ENCODE measurements at regions not wholly inside any gene's neighbourhood (a gene's known extent, or its start where the extent isn't known, plus 50 kb on each side); places are given as distances from the start of the nearest gene placed in this dataset.

- no peak overlapping the region for H3K27ac ChIP-seq
- TF ChIP-seq ZFX (IDR thresholded peaks at IDR 0.05) (no peak), CTCF (conservative IDR thresholded peaks at IDR 0.05) (no peak)
These were observed 50.2 kb upstream of the XPA start for GRCh38 chr9:97747201-97747965.

DNA sequence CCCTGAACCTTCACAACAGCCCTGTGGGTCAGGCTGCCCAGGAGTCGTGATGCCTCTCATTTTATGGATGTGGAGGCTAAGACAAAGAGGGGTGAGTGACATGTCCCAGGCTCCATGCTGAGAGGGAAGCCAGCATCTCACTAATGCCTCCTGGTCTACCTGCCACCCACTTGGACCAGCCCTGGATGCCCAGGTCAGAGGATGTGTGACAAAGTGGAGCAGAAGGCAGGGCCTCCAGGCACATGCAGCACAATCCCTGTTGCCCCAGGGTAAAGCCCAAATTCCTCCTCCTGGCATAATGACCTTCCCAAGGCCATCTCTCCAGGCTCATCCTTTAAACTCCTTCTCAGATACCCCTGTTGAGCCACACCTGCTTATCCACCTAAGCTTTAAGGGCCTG lies 51.4 kb upstream of the XPA start:
- TF ChIP-seq CTCF (conservative IDR thresholded peaks at IDR 0.05) (no peak), ZFX (IDR thresholded peaks at IDR 0.05) (no peak)
- no peak overlapping the region for H3K27ac ChIP-seq

DNA sequence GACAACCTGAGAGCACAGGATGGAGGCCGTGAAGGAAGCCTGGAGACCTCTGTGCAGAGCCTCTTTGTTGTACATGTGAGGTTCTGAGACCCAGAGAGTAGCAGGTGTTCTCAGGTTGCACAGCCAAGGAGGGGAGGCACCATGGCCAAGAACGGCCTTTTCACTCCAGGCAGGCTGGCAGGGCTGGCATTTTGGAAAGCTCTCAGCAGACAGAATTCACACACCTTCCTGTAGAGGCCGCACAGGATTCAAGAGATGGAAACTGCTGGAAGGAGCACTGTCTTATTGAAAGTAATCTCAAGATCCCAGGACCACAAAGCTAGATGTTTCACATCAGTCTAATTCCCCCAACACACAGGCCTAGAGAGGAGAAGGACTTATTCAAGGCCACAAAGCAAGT lies 52.8 kb upstream of the XPA start:
- TF ChIP-seq CTCF (conservative IDR thresholded peaks at IDR 0.05) (peak; percentile 18), ZFX (IDR thresholded peaks at IDR 0.05) (no peak)
- no peak overlapping the region for H3K27ac ChIP-seq

DNA sequence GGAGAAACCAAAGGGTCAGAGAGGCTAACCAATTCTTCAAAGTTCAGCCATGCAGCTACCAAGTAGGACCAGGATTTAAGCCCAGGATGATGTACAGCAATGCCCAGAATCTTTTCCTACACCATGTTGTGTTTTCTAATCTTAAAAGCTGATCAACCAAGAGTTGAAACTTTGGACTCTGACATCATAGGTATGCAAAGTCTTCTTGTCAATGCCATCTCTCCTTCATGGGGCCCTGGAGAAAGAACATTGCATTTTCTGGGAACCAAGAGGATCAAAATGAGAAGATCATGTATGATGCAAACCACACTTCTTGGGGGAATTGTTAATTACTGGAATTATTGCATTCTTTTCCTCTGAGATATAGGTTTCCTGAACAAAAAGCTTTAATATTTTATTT lies 54.4 kb upstream of the XPA start:
- no peak overlapping the region for H3K27ac ChIP-seq
- no peak for TF ChIP-seq CTCF (conservative IDR thresholded peaks at IDR 0.05)

DNA sequence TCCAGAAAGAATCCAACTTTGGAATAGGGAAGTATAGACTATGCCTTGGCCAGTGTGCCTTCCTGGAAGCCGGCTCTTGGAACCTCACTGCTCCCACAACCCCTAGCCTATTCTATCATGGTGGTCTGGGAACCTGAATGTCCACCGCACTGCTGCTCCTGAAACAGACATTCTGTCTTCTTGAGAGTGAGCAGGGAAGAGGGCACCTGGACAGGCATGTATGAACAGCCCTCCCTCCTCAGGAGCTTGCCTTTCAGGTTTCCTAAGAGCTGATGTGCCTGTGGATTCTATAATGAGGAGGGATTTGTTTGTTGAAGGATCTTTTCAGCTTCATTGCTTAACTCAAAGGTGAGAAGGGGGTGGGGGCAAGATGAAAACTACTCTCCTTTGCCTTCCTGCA lies 55.1 kb upstream of the XPA start:
- TF ChIP-seq CTCF (conservative IDR thresholded peaks at IDR 0.05) (no peak), ZFX (IDR thresholded peaks at IDR 0.05) (0 out of 2 replicates have a peak, but pooled peaks have one; percentile 10)
- H3K27ac ChIP-seq = no peak overlapping the region

DNA sequence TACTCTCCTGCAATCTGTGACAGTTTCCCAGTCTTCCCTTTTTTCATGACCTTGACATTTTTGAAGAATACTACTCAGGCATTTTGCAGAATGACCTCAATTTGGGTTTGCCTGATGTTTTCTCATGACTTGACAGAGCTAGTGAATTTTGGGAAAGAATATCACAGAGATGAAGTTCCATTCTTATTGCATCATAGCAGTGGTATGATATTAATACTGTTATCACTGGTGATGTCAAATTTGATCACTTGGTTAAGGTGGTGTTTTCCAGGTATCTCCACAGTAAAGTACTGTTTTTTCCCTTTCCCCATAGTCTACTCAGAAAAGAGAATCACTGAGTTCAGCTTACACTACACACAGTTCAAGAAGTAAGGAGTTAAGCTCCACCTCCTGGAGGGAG lies 56.2 kb upstream of the XPA start:
- H3K27ac ChIP-seq = no peak overlapping the region
- TF ChIP-seq ZFX (IDR thresholded peaks at IDR 0.05) (no peak), CTCF (conservative IDR thresholded peaks at IDR 0.05) (no peak)

- TF ChIP-seq CTCF (conservative IDR thresholded peaks at IDR 0.05) (no peak), ZFX (IDR thresholded peaks at IDR 0.05) (no peak)
These were observed 56.8 kb upstream of the XPA start for GRCh38 chr9:97753975-97754374.

More at GRCh38 chr9:97753975-97754374, 56.8 kb upstream of the XPA start:
- H3K27ac ChIP-seq = no peak overlapping the region

All from C4-2B (cell line).